Osteocyte (in vitro differentiated cells): ENCODE measurements at regions not wholly inside any gene's neighbourhood (a gene's known extent, or its start where the extent isn't known, plus 50 kb on each side); places are given as distances from the start of the nearest gene placed in this dataset.

Source experiments
- DNase-seq: peaks from one replicate; pipeline ENCODE4 v3.0.0; 2021; ENCODE audit warnings: mixed read lengths; ENCODE audit not compliant: unreplicated experiment; ENCODE audit errors: extremely low spot score
- H3K27ac Mint-ChIP-seq: one replicate; pipeline ENCODE4 v1.8.0; 2021; ENCODE audit warnings: mild to moderate bottlenecking, mixed read lengths; ENCODE audit not compliant: unreplicated experiment
- H3K27me3 Mint-ChIP-seq: one replicate; pipeline ENCODE4 v1.8.0; 2021; ENCODE audit warnings: mixed read lengths; ENCODE audit not compliant: unreplicated experiment
- H3K36me3 Mint-ChIP-seq: one replicate; pipeline ENCODE4 v1.8.0; 2021; ENCODE audit warnings: mixed read lengths; ENCODE audit not compliant: unreplicated experiment
- H3K4me1 Mint-ChIP-seq: one replicate; pipeline ENCODE4 v1.8.0; 2021; ENCODE audit warnings: mixed read lengths; ENCODE audit not compliant: unreplicated experiment
- H3K4me3 Mint-ChIP-seq: one replicate; pipeline ENCODE4 v1.8.0; 2021; ENCODE audit warnings: mild to moderate bottlenecking, moderate library complexity, mixed read lengths; ENCODE audit not compliant: unreplicated experiment
- H3K9me3 Mint-ChIP-seq: one replicate; pipeline ENCODE4 v1.8.0; 2021; ENCODE audit warnings: mixed read lengths; ENCODE audit not compliant: unreplicated experiment
- TF ChIP-seq, protein P1 (sequence below): fragments of 200-600 bp; sonication (generic); IDR thresholded peaks from 2 replicates; pipeline ENCODE4 v1.5.0; 2021; ENCODE audit warnings: antibody characterized with exemption, mild to moderate bottlenecking, moderate library complexity

DNA sequence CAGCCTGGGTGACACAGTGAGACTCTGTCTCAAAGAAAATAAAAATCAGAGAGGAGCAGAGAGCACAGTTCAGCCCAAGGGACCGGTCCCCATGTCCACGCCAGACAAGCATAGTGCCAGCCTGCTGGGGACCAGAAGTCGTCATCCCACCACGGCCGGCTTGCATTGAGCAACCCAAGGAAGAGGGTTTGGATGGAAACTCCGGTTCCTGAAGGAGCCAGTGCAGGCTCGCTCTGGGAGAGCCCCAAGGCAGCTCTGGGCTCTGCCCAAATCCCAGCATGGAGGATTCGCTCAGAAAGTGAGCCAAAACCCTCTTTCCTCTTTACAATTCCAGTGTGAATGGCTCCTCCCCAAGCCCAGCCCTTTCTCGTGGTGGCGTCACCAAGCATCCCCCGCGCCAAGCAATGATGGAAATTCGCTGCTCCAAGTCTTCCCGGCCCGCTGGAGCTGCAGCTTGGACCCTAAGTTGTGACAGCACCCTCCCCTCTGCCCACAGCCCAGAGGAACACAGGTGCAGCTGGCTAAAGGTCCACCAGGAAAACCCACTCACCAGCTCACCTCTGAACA is 64.1 kb upstream of the SLC25A33 start:
- no peak for DNase-seq
- Mint-ChIP-seq H3K27me3 (no peaks in the 10 kb centered on the region), H3K4me1 (peaks cover 35% of the 10 kb centered on the region), H3K27ac (peak overlapping the region; percentile 11), H3K9me3 (no peaks in the 10 kb centered on the region), H3K36me3 (no peaks in the 10 kb centered on the region), H3K4me3 (no peak overlapping the region)
- TF ChIP-seq, protein P1, sequence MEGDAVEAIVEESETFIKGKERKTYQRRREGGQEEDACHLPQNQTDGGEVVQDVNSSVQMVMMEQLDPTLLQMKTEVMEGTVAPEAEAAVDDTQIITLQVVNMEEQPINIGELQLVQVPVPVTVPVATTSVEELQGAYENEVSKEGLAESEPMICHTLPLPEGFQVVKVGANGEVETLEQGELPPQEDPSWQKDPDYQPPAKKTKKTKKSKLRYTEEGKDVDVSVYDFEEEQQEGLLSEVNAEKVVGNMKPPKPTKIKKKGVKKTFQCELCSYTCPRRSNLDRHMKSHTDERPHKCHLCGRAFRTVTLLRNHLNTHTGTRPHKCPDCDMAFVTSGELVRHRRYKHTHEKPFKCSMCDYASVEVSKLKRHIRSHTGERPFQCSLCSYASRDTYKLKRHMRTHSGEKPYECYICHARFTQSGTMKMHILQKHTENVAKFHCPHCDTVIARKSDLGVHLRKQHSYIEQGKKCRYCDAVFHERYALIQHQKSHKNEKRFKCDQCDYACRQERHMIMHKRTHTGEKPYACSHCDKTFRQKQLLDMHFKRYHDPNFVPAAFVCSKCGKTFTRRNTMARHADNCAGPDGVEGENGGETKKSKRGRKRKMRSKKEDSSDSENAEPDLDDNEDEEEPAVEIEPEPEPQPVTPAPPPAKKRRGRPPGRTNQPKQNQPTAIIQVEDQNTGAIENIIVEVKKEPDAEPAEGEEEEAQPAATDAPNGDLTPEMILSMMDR = no peak

DNA sequence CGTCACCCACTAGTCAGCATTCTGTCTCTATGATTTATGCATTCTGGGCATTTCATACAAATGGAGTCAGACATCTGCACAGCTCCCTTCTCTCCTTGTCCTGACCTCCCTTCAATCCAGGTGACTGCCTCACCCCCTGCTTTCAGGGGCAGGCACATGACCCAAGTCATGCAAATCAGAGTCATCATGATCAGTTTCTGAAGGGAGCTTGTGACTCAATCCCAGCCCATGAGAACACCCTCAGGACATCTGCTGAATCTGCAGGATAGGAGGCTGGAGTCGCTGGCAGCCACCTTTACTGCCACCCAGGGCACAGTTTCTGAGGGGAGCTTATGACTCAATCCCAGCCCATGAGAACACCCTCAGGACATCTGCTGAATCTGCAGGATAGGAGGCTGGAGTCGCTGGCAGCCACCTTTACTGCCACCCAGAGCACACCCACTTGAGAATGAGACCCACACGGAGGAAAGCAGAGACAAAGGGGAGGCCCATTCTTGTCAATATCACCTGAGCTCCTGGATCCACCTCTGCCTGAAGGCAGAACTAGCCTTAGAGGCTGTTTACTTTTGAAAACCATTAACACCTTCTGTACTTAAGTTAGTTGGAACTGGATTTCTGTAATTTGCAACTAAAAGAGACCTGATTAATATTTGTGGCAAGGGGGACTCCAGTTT is 62.3 kb upstream of the SLC25A33 start:
- DNase-seq = no peak
- Mint-ChIP-seq H3K4me1 (peaks cover 27% of the 10 kb centered on the region), H3K27me3 (no peaks in the 10 kb centered on the region), H3K4me3 (no peak overlapping the region), H3K9me3 (no peaks in the 10 kb centered on the region), H3K36me3 (no peaks in the 10 kb centered on the region), H3K27ac (no peak overlapping the region)
- TF ChIP-seq, protein P1 = no peak

DNA sequence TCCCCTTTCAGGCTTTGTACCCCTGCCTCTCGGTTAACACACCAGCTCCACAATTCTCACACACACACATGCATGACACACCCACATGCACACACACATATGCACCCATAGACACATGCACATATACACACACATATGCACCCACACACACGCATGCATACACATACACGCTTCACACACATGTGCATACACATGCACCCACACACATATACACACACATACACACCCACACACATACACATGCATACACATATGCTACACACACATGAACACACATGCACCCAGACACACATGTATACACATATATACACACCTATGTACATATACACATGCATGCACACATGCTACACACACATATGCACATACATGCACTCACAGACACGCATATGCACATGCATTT is 61.7 kb upstream of the SLC25A33 start:
- Mint-ChIP-seq H3K36me3 (no peaks in the 10 kb centered on the region), H3K4me1 (peaks cover 25% of the 10 kb centered on the region), H3K27ac (no peak overlapping the region), H3K27me3 (no peaks in the 10 kb centered on the region), H3K9me3 (no peaks in the 10 kb centered on the region), H3K4me3 (no peak overlapping the region)
- no peak for DNase-seq
- TF ChIP-seq, protein P1 = no peak

DNA sequence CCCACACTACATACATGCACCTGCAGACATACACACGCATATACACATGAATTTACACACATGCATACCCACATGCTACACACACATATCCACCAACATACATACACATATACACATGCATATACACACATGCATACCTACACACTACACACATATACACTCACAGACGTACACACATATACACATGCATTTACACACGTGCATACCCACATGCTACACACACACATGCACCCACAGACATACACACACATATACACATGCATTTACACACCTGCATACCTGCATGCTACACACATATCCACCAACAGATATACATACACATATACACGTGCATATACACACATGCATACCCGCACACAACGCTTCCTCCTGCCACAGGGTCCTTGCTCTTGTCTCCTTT is 61.2 kb upstream of the SLC25A33 start:
- H3K4me1 Mint-ChIP-seq = peaks cover 25% of the 10 kb centered on the region
- no peaks in the 10 kb centered on the region for H3K9me3 Mint-ChIP-seq
- TF ChIP-seq, protein P1 = no peak
- no peaks in the 10 kb centered on the region for H3K36me3 Mint-ChIP-seq
- no peaks in the 10 kb centered on the region for H3K27me3 Mint-ChIP-seq
- DNase-seq = no peak
- H3K4me3 Mint-ChIP-seq = no peak overlapping the region
- H3K27ac Mint-ChIP-seq = no peak overlapping the region

DNA sequence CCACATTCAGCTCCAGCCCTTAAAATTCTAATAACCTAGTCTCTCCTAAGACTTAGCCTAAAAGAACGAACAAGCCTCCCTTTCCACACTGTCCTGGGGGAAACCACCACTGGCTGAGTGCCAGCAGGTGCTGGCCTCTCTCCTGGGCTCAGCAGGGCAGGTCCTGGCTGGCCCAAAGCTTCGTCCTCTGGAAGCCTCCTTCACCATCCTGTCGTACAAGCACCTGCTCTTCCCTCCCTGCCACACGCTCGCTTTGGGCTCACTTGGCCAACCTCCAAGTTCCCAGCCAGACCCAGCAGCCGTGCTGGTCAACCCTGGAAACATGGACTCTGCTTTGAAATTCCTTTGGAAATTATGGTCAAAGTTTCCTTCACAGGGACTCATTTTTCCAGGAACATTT is 58.2 kb upstream of the SLC25A33 start:
- Mint-ChIP-seq H3K27ac (no peak overlapping the region), H3K27me3 (no peaks in the 10 kb centered on the region), H3K36me3 (no peaks in the 10 kb centered on the region), H3K4me1 (peaks cover 21% of the 10 kb centered on the region), H3K9me3 (no peaks in the 10 kb centered on the region), H3K4me3 (no peak overlapping the region)
- no peak for DNase-seq
- TF ChIP-seq, protein P1 = no peak
